Panc1 (cell line): ENCODE measurements at regions not wholly inside any gene's neighbourhood (a gene's known extent, or its start where the extent isn't known, plus 50 kb on each side); places are given as distances from the start of the nearest gene placed in this dataset.

Experiments used
- ATAC-seq: fragments of 200-7000 bp; cut with Tn5 transposase; 2 replicates; pipeline ENCODE4 v1.9.1; 2020; ENCODE audit warnings: mild to moderate bottlenecking, moderate library complexity
- BruUV-seq: library from RNA; stranded (reverse); fragments of 400-500 nt; replicated peaks from 2 replicates; lab custom pipeline; 2021; lab: Mats Ljungman, UMichigan
- CTCF ChIA-PET: fragments of 300-600 bp; sonication (Branson Sonifier 250); formaldehyde crosslinking; loops from one replicate; lab custom pipeline; 2022; ENCODE audit warnings: antibody characterized with exemption; lab: Charles Lee
- POLR2A ChIA-PET: fragments of 300-600 bp; sonication (Branson Sonifier 250); formaldehyde crosslinking; loops from one replicate; lab custom pipeline; 2022; ENCODE audit warnings: antibody characterized with exemption; lab: Charles Lee
- DNase-seq: peaks from one replicate; pipeline ENCODE4 v3.0.0-alpha.2; 2010; ENCODE audit warnings: low read depth, low spot score
- H3K27ac ChIP-seq: 2 replicates; pipeline ENCODE4 v1.5.1; 2011; ENCODE audit warnings: mild to moderate bottlenecking, low read length, inconsistent platforms
- H3K27me3 ChIP-seq: fragments of 200-500 bp; sonication (Bioruptor generic); 2 replicates; pipeline ENCODE4 v1.6.0; 2014; ENCODE audit warnings: low read length, inconsistent platforms; ENCODE audit not compliant: control insufficient read depth, insufficient read depth
- H3K36me3 ChIP-seq: fragments of 200-500 bp; sonication (Bioruptor generic); 2 replicates; pipeline ENCODE4 v1.5.1; 2014; ENCODE audit warnings: inconsistent platforms, mild to moderate bottlenecking, low read length, moderate library complexity; ENCODE audit not compliant: control insufficient read depth, insufficient read depth
- H3K4me1 ChIP-seq: 2 replicates; pipeline ENCODE4 v1.5.1; 2011; ENCODE audit warnings: inconsistent platforms, mild to moderate bottlenecking, low read length, moderate library complexity; ENCODE audit not compliant: control insufficient read depth, insufficient read depth
- H3K4me3 ChIP-seq, 2 experiments: 2 replicates each; pipeline ENCODE4 v1.5.1; 2011 to 2012; ENCODE audit warnings: low read depth in 2 of 2, low read length in 2 of 2, mild to moderate bottlenecking in 2 of 2, inconsistent platforms in 1 of 2, moderate library complexity in 1 of 2
- H3K9me3 ChIP-seq: fragments of 200-500 bp; sonication (Bioruptor generic); 2 replicates; pipeline ENCODE4 v1.5.1; 2014; ENCODE audit warnings: low read depth, mild to moderate bottlenecking, inconsistent platforms, low read length, moderate library complexity; ENCODE audit not compliant: control insufficient read depth, insufficient read depth
- POLR2AphosphoS5 ChIP-seq: IDR thresholded peaks from 2 replicates; pipeline ENCODE4 v1.6.1; 2012; ENCODE audit warnings: mild to moderate bottlenecking, low read depth, low read length, moderate library complexity
- SIN3A ChIP-seq: IDR thresholded peaks from 2 replicates; pipeline ENCODE4 v1.6.1; 2012; ENCODE audit warnings: low read depth, mild to moderate bottlenecking, low read length, moderate library complexity, borderline replicate concordance; ENCODE audit not compliant: insufficient read depth
- TCF7L2 ChIP-seq: IDR thresholded peaks from 2 replicates; pipeline ENCODE4 v1.6.1; 2011; ENCODE audit warnings: mild to moderate bottlenecking, low read depth, low read length, inconsistent platforms
- in situ Hi-C: cut with HindIII; loops from 2 replicates; pipeline ENCODE4 v1.10.0; 2016; ENCODE audit warnings: low sequenced_read_pairs, low pct_unique_long_range_greater_than_20kb
- intact Hi-C: fragments of 100-400 bp; cut with micrococcal nuclease; formaldehyde crosslinking; loops from one replicate; pipeline ENCODE4 v1.10.0; 2022; ENCODE audit not compliant: unreplicated experiment
- TF ChIP-seq, protein P1 (sequence below), 2 experiments: IDR thresholded peaks; 2 replicates each; pipeline ENCODE4 v1.6.1; 2011 to 2012; ENCODE audit warnings: low read depth in 2 of 2, control low read depth in 1 of 2, low read length in 1 of 2, mild to moderate bottlenecking in 1 of 2, moderate library complexity in 1 of 2; ENCODE audit not compliant: insufficient read depth in 1 of 2
- TF ChIP-seq, protein P2 (sequence below): fragments of 450-650 bp; IDR thresholded peaks from 2 replicates; pipeline ENCODE4 v1.5.1; 2017; ENCODE audit warnings: mild to moderate bottlenecking

DNA sequence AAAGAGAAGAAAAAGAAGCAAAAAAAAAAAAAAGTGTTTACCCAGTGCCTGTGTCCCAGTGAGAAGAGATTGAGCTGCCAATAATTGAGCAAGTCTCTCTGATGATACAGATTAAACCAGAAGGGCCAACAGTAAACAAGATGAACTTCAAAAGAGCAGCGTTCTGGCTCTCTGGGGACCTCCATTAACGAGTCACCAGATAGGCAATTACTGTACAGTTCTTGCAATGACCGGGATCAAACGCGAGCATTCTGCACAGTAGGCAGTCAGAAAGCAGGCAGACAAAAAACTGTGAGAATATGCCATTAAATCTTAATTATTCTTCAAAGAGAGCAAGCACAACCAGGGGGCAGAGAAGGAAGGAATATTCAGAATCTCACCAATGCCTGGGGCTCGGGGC is 626.1 kb downstream of the TMEM114 start:
- intact Hi-C loops = no loop called here
- TF ChIP-seq POLR2AphosphoS5 (no peak), TCF7L2 (no peak), SIN3A (no peak)
- TF ChIP-seq, protein P1, sequence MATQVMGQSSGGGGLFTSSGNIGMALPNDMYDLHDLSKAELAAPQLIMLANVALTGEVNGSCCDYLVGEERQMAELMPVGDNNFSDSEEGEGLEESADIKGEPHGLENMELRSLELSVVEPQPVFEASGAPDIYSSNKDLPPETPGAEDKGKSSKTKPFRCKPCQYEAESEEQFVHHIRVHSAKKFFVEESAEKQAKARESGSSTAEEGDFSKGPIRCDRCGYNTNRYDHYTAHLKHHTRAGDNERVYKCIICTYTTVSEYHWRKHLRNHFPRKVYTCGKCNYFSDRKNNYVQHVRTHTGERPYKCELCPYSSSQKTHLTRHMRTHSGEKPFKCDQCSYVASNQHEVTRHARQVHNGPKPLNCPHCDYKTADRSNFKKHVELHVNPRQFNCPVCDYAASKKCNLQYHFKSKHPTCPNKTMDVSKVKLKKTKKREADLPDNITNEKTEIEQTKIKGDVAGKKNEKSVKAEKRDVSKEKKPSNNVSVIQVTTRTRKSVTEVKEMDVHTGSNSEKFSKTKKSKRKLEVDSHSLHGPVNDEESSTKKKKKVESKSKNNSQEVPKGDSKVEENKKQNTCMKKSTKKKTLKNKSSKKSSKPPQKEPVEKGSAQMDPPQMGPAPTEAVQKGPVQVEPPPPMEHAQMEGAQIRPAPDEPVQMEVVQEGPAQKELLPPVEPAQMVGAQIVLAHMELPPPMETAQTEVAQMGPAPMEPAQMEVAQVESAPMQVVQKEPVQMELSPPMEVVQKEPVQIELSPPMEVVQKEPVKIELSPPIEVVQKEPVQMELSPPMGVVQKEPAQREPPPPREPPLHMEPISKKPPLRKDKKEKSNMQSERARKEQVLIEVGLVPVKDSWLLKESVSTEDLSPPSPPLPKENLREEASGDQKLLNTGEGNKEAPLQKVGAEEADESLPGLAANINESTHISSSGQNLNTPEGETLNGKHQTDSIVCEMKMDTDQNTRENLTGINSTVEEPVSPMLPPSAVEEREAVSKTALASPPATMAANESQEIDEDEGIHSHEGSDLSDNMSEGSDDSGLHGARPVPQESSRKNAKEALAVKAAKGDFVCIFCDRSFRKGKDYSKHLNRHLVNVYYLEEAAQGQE (IDR thresholded peaks at IDR 0.05; ENCODE audit: insufficient read depth in 1 of 2, low read depth in 2 of 2, low read length in 1 of 2) = no peak
- TF ChIP-seq, protein P2, sequence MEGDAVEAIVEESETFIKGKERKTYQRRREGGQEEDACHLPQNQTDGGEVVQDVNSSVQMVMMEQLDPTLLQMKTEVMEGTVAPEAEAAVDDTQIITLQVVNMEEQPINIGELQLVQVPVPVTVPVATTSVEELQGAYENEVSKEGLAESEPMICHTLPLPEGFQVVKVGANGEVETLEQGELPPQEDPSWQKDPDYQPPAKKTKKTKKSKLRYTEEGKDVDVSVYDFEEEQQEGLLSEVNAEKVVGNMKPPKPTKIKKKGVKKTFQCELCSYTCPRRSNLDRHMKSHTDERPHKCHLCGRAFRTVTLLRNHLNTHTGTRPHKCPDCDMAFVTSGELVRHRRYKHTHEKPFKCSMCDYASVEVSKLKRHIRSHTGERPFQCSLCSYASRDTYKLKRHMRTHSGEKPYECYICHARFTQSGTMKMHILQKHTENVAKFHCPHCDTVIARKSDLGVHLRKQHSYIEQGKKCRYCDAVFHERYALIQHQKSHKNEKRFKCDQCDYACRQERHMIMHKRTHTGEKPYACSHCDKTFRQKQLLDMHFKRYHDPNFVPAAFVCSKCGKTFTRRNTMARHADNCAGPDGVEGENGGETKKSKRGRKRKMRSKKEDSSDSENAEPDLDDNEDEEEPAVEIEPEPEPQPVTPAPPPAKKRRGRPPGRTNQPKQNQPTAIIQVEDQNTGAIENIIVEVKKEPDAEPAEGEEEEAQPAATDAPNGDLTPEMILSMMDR = no peak
- in situ Hi-C loops = no loop called here
- no peaks in the 10 kb centered on the region; the same call in 1 of the 2 replicates for H3K27me3 ChIP-seq
- ChIA-PET CTCF (no interaction called here), POLR2A (no interaction called here)
- ATAC-seq (no peak), DNase-seq (no peak)
- H3K4me3 ChIP-seq = no peak overlapping the region
- H3K27ac ChIP-seq = no peak overlapping the region
- no peaks in the 10 kb centered on the region for H3K9me3 ChIP-seq
- H3K36me3 ChIP-seq = no peaks in the 10 kb centered on the region
- no peaks in the 10 kb centered on the region for H3K4me1 ChIP-seq
- BruUV-seq = no TSS peak

DNA sequence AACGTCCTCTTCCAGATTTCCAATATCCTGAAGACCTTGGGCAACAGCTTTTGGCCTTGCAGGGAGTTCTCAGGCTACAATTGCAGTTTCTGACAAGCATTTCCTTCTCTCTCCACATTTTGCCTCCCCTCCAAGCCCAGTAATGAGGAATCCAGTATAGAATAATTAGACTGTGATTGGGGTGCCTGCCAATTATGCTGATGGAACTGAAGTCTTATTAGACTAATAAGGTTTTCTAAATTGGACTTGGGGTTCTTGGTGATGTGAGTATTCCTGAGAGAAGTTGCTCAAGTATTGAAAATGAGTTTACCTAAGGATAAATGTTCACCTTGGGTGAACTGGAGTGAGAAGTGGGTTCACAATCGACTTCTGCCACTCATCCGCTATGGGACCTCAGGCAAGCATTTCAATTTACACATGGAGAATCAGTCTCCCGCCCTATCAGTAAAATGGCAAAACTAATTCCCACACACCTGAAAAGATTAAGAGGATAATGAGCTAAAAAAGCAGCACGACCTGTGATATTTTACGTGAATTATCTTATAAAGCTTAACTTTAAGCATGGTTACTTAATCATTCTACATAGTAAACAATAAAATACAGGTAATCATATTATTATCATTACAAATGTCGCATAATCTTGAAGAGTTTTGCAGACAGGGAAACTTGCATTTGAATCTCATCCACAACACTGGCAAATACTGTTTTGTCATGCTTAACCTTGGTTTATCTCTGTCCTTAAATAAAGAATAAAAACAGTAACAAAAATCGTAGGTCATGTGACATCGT is 628.0 kb downstream of the TMEM114 start:
- no peak for ATAC-seq
- BruUV-seq = no TSS peak
- CTCF ChIA-PET = no interaction called here
- in situ Hi-C loops = no loop called here
- intact Hi-C loops = no loop called here
- no peak overlapping the region for H3K27ac ChIP-seq
- DNase-seq = no peak
- H3K9me3 ChIP-seq = no peaks in the 10 kb centered on the region
- POLR2A ChIA-PET = no interaction called here
- TF ChIP-seq, protein P1 (IDR thresholded peaks at IDR 0.05; ENCODE audit: insufficient read depth in 1 of 2, low read depth in 2 of 2, low read length in 1 of 2) = no peak
- TF ChIP-seq SIN3A = no peak
- TF ChIP-seq TCF7L2 = no peak
- TF ChIP-seq POLR2AphosphoS5 = no peak
- TF ChIP-seq, protein P2 = no peak
- H3K27me3 ChIP-seq = no peaks in the 10 kb centered on the region; the same call in 1 of the 2 replicates
- H3K36me3 ChIP-seq = no peaks in the 10 kb centered on the region
- no peaks in the 10 kb centered on the region for H3K4me1 ChIP-seq
- no peak overlapping the region for H3K4me3 ChIP-seq
